ENCODE measurements at regions not wholly inside any gene's neighbourhood (a gene's known extent, or its start where the extent isn't known, plus 50 kb on each side); places are given as distances from the start of the nearest gene placed in this dataset.
A peak's percentile ranks its signal among the peaks of the same experiment; 100 is the strongest.
"Not testable (repeated sequence)": the region's sequence is repeated elsewhere in the genome, so short reads cannot be mapped to it uniquely, and the experiment has no call there.

GRCh38 chr9:67348094-67348493, 355.7 kb upstream of the SPATA31A3 start:
- H3K4me1 Mint-ChIP-seq (ENCODE audit: low read depth); H3K27ac Mint-ChIP-seq; intact Hi-C loops (cut with micrococcal nuclease); H3K27me3 Mint-ChIP-seq; CTCF ChIA-PET; ATAC-seq; H3K4me3 Mint-ChIP-seq; POLR2A ChIA-PET; H3K36me3 Mint-ChIP-seq (ENCODE audit: low read depth); DNase-seq; H3K9me3 Mint-ChIP-seq: not testable (repeated sequence)

DNA sequence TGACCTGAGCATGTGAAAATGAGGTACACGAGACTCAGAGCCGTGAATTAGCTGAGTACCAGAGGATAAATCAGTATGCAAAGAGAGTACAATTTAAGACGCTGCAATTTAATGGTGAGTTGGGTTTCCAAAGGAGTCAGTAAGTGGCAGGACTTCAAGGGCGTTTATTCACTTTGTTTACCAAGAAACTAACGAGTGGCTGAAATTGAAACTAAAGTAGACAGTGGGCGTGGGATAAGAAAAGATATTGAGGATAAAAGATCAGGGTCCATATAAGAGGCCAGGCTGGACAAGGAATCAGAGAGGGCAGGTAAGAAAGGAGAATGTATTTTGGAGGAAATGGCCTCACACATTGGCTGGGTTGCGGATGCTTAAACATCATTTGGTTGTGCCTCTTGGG, 346.9 kb upstream of the SPATA31A3 start:
- H3K27me3 Mint-ChIP-seq; ATAC-seq; H3K4me3 Mint-ChIP-seq; CTCF ChIA-PET; H3K27ac Mint-ChIP-seq; H3K4me1 Mint-ChIP-seq (ENCODE audit: low read depth); H3K36me3 Mint-ChIP-seq (ENCODE audit: low read depth); H3K9me3 Mint-ChIP-seq; POLR2A ChIA-PET; intact Hi-C loops (cut with micrococcal nuclease); DNase-seq: not testable (repeated sequence)

GRCh38 chr9:67338201-67338600, 345.9 kb upstream of the SPATA31A3 start:
- ATAC-seq; H3K36me3 Mint-ChIP-seq (ENCODE audit: low read depth); DNase-seq; CTCF ChIA-PET; H3K4me1 Mint-ChIP-seq (ENCODE audit: low read depth); H3K9me3 Mint-ChIP-seq; POLR2A ChIA-PET; H3K4me3 Mint-ChIP-seq; H3K27ac Mint-ChIP-seq; H3K27me3 Mint-ChIP-seq; intact Hi-C loops (cut with micrococcal nuclease): not testable (repeated sequence)

DNA sequence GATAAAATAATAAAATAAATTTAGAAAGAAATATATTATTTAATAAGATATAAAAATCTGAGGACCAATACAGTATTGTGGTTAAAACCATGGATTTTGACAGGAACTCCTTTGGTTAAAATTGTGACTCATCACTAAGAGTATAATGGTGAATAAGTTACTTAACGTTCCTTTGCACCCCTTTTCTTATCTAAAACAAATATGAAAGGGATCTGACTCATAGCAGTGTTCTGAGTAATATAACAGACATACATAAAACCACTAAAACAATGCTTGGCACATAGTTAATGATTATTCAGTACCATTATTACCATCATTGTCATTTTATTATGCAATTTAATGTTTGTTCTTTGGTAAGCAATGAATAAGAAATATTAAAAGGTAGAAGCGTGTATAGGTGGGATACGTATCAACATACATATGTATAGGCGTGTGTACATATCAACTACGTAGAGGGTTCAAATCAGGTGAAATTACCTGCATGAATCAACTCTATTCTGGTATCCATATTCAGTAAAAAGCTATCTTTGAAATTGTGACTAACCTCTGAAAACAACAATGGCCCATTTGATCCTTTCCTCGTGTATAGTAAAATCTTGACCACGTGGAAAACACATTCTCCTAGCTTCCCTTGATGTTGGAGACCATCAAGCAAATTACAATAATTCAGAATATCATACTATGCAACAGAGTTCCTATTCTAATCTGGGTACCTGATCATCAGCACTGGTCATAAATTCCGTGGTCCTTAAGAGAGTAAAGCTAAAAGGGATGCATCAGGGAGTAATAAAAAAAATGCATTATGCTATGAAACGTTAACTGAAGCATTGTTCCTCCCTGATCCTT, 342.6 kb upstream of the SPATA31A3 start:
- DNase-seq; POLR2A ChIA-PET; ATAC-seq; H3K27me3 Mint-ChIP-seq; intact Hi-C loops (cut with micrococcal nuclease); H3K27ac Mint-ChIP-seq; H3K36me3 Mint-ChIP-seq (ENCODE audit: low read depth); CTCF ChIA-PET; H3K9me3 Mint-ChIP-seq; H3K4me3 Mint-ChIP-seq; H3K4me1 Mint-ChIP-seq (ENCODE audit: low read depth): not testable (repeated sequence)

- ATAC-seq; H3K36me3 Mint-ChIP-seq (ENCODE audit: low read depth); DNase-seq; H3K4me1 Mint-ChIP-seq (ENCODE audit: low read depth); POLR2A ChIA-PET; H3K27ac Mint-ChIP-seq; H3K27me3 Mint-ChIP-seq; H3K4me3 Mint-ChIP-seq; H3K9me3 Mint-ChIP-seq; intact Hi-C loops (cut with micrococcal nuclease); CTCF ChIA-PET: not testable (repeated sequence)
These were observed 339.3 kb upstream of the SPATA31A3 start for GRCh38 chr9:67331634-67332033.

- CTCF ChIA-PET; H3K27ac Mint-ChIP-seq; H3K27me3 Mint-ChIP-seq; H3K4me1 Mint-ChIP-seq (ENCODE audit: low read depth); H3K9me3 Mint-ChIP-seq; DNase-seq; POLR2A ChIA-PET; H3K36me3 Mint-ChIP-seq (ENCODE audit: low read depth); intact Hi-C loops (cut with micrococcal nuclease); ATAC-seq; H3K4me3 Mint-ChIP-seq: not testable (repeated sequence)
These were observed 321.1 kb upstream of the SPATA31A3 start for GRCh38 chr9:67313409-67313808.

GRCh38 chr9:67312504-67312903, 320.2 kb upstream of the SPATA31A3 start:
- intact Hi-C loops (cut with micrococcal nuclease); ATAC-seq; DNase-seq; CTCF ChIA-PET; H3K9me3 Mint-ChIP-seq; POLR2A ChIA-PET; H3K4me1 Mint-ChIP-seq (ENCODE audit: low read depth); H3K27ac Mint-ChIP-seq; H3K4me3 Mint-ChIP-seq; H3K27me3 Mint-ChIP-seq; H3K36me3 Mint-ChIP-seq (ENCODE audit: low read depth): not testable (repeated sequence)

DNA sequence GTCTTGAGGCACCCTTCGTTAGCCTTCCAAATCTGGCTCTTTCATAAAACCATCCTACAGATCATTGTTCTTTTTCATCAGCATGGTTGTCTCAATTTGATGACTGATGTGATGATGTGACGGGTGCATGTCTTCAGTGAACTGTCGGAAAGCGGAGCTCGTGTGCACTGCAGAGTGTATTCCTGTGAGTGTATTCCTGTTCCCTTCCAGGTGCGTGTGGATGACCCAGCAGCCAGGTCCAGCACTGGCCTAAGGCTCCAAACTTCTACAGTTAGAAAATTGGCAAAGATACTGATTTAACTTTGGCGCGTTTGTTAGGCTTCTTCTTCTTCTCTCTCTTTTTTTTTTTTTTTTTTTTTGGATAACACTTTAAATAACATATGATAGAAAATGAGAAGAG, 314.8 kb upstream of the SPATA31A3 start:
- ATAC-seq; POLR2A ChIA-PET; intact Hi-C loops (cut with micrococcal nuclease); CTCF ChIA-PET; H3K9me3 Mint-ChIP-seq; H3K36me3 Mint-ChIP-seq (ENCODE audit: low read depth); H3K27ac Mint-ChIP-seq; H3K4me1 Mint-ChIP-seq (ENCODE audit: low read depth); H3K27me3 Mint-ChIP-seq; H3K4me3 Mint-ChIP-seq; DNase-seq: not testable (repeated sequence)

DNA sequence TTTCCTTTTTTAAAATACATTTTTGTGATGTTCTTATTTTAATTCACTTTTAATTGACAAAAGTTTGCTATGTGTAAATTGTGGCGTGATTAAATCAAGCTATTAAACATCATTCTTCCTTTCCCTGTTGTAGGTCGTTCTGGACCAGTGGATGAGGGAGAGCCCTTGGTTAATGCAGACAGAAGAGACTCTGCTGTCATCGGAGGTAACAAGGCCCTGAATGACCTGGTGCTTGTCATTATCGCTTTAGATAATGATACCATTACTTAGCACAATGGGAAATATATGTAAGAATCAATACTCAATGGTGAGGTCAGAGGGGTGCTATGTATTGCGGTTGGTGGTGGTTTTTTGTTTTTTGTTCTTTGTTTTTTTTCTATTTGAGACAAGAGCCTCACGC, 296.4 kb upstream of the SPATA31A3 start:
- H3K9me3 Mint-ChIP-seq; CTCF ChIA-PET; POLR2A ChIA-PET; DNase-seq; intact Hi-C loops (cut with micrococcal nuclease); H3K36me3 Mint-ChIP-seq (ENCODE audit: low read depth); H3K4me3 Mint-ChIP-seq; H3K27ac Mint-ChIP-seq; H3K27me3 Mint-ChIP-seq; ATAC-seq; H3K4me1 Mint-ChIP-seq (ENCODE audit: low read depth): not testable (repeated sequence)

- H3K4me3 Mint-ChIP-seq; H3K36me3 Mint-ChIP-seq (ENCODE audit: low read depth); H3K4me1 Mint-ChIP-seq (ENCODE audit: low read depth); DNase-seq; intact Hi-C loops (cut with micrococcal nuclease); H3K27ac Mint-ChIP-seq; POLR2A ChIA-PET; H3K27me3 Mint-ChIP-seq; H3K9me3 Mint-ChIP-seq; CTCF ChIA-PET: not testable (repeated sequence)
- ATAC-seq: peak; percentile 20
These were observed 295.9 kb upstream of the SPATA31A3 start for GRCh38 chr9:67288117-67288735.

- H3K9me3 Mint-ChIP-seq; H3K27me3 Mint-ChIP-seq; H3K4me1 Mint-ChIP-seq (ENCODE audit: low read depth); DNase-seq; ATAC-seq; H3K27ac Mint-ChIP-seq; CTCF ChIA-PET; intact Hi-C loops (cut with micrococcal nuclease); H3K36me3 Mint-ChIP-seq (ENCODE audit: low read depth); POLR2A ChIA-PET; H3K4me3 Mint-ChIP-seq: not testable (repeated sequence)
These were observed 291.9 kb upstream of the SPATA31A3 start for GRCh38 chr9:67284299-67284698.

GRCh38 chr9:67281574-67281973, 289.2 kb upstream of the SPATA31A3 start:
- H3K4me3 Mint-ChIP-seq; H3K27me3 Mint-ChIP-seq; H3K27ac Mint-ChIP-seq; H3K9me3 Mint-ChIP-seq; POLR2A ChIA-PET; H3K4me1 Mint-ChIP-seq (ENCODE audit: low read depth); CTCF ChIA-PET; intact Hi-C loops (cut with micrococcal nuclease); DNase-seq; H3K36me3 Mint-ChIP-seq (ENCODE audit: low read depth); ATAC-seq: not testable (repeated sequence)

All from activated CD8-positive, alpha-beta T cell treated with anti-CD3 and anti-CD28 coated beads for 36 hours (primary cell).